ENCODE measurements at regions not wholly inside any gene's neighbourhood (a gene's known extent, or its start where the extent isn't known, plus 50 kb on each side); places are given as distances from the start of the nearest gene placed in this dataset.
"Not testable (repeated sequence)": the region's sequence is repeated elsewhere in the genome, so short reads cannot be mapped to it uniquely, and the experiment has no call there.

- Histone ChIP-seq H3K36me3 (ENCODE audit: control insufficient read depth in 2 of 2, insufficient read depth in 2 of 2, low read length in 1 of 2) (no peaks in the 10 kb centered on the region), H3K4me3 (ENCODE audit: low read depth in 1 of 2, low read length in 2 of 2) (no peak overlapping the region), H3K27me3 (ENCODE audit: control insufficient read depth in 1 of 2, insufficient read depth in 2 of 2, low read length in 2 of 2) (no peaks in the 10 kb centered on the region), H3K27ac (ENCODE audit: low read depth in 2 of 2, low read length in 1 of 2) (no peak overlapping the region), H3K4me1 (ENCODE audit: control insufficient read depth in 2 of 2, insufficient read depth in 2 of 2, low read length in 1 of 2) (no peaks in the 10 kb centered on the region), H3K9me3 (ENCODE audit: control insufficient read depth in 2 of 2, insufficient read depth in 1 of 2, low read depth in 1 of 2, low read length in 1 of 2) (no peaks in the 10 kb centered on the region)
- 57 to 74% methylated on average over 3 of the region's 3 CpGs for WGBS, 2 donors
These were observed 52.0 kb downstream of the ZC3H11B start for GRCh38 chr1:219560856-219561255.

GRCh38 chr1:219559899-219560298, 53.0 kb downstream of the ZC3H11B start:
- 94 to 95% methylated on average over 4 of the region's 4 CpGs for WGBS, 2 donors
- Histone ChIP-seq H3K36me3 (ENCODE audit: control insufficient read depth in 2 of 2, insufficient read depth in 2 of 2, low read length in 1 of 2) (no peaks in the 10 kb centered on the region), H3K4me1 (ENCODE audit: control insufficient read depth in 2 of 2, insufficient read depth in 2 of 2, low read length in 1 of 2) (no peaks in the 10 kb centered on the region), H3K27me3 (ENCODE audit: control insufficient read depth in 1 of 2, insufficient read depth in 2 of 2, low read length in 2 of 2) (no peaks in the 10 kb centered on the region), H3K27ac (ENCODE audit: low read depth in 2 of 2, low read length in 1 of 2) (no peak overlapping the region), H3K4me3 (ENCODE audit: low read depth in 1 of 2, low read length in 2 of 2) (no peak overlapping the region), H3K9me3 (ENCODE audit: control insufficient read depth in 2 of 2, insufficient read depth in 1 of 2, low read depth in 1 of 2, low read length in 1 of 2) (no peaks in the 10 kb centered on the region)

- 18 to 24% methylated on average over 2 of the region's 2 CpGs for WGBS, 2 donors
- no peak overlapping the region for H3K4me3 ChIP-seq (ENCODE audit: low read depth in 1 of 2, low read length in 2 of 2)
- no peaks in the 10 kb centered on the region for H3K36me3 ChIP-seq (ENCODE audit: control insufficient read depth in 2 of 2, insufficient read depth in 2 of 2, low read length in 1 of 2)
- H3K9me3 ChIP-seq (ENCODE audit: control insufficient read depth in 2 of 2, insufficient read depth in 1 of 2, low read depth in 1 of 2, low read length in 1 of 2): no peaks in the 10 kb centered on the region
- H3K27ac ChIP-seq (ENCODE audit: low read depth in 2 of 2, low read length in 1 of 2): no peak overlapping the region
- H3K27me3 ChIP-seq (ENCODE audit: control insufficient read depth in 1 of 2, insufficient read depth in 2 of 2, low read length in 2 of 2): no peaks in the 10 kb centered on the region
- no peaks in the 10 kb centered on the region for H3K4me1 ChIP-seq (ENCODE audit: control insufficient read depth in 2 of 2, insufficient read depth in 2 of 2, low read length in 1 of 2)
These were observed 57.1 kb downstream of the ZC3H11B start for GRCh38 chr1:219555806-219556205.

- Histone ChIP-seq H3K4me1 (ENCODE audit: control insufficient read depth in 2 of 2, insufficient read depth in 2 of 2, low read length in 1 of 2) (no peaks in the 10 kb centered on the region), H3K9me3 (ENCODE audit: control insufficient read depth in 2 of 2, insufficient read depth in 1 of 2, low read depth in 1 of 2, low read length in 1 of 2) (no peaks in the 10 kb centered on the region), H3K36me3 (ENCODE audit: control insufficient read depth in 2 of 2, insufficient read depth in 2 of 2, low read length in 1 of 2) (no peaks in the 10 kb centered on the region), H3K4me3 (ENCODE audit: low read depth in 1 of 2, low read length in 2 of 2) (no peak overlapping the region), H3K27ac (ENCODE audit: low read depth in 2 of 2, low read length in 1 of 2) (no peak overlapping the region), H3K27me3 (ENCODE audit: control insufficient read depth in 1 of 2, insufficient read depth in 2 of 2, low read length in 2 of 2) (no peaks in the 10 kb centered on the region)
- WGBS, 2 donors: 54 to 68% methylated on average over 7 of the region's 7 CpGs
These were observed 57.7 kb downstream of the ZC3H11B start for GRCh38 chr1:219555031-219555692.

- Histone ChIP-seq H3K27me3 (ENCODE audit: control insufficient read depth in 1 of 2, insufficient read depth in 2 of 2, low read length in 2 of 2) (no peaks in the 10 kb centered on the region), H3K36me3 (ENCODE audit: control insufficient read depth in 2 of 2, insufficient read depth in 2 of 2, low read length in 1 of 2) (no peaks in the 10 kb centered on the region), H3K9me3 (ENCODE audit: control insufficient read depth in 2 of 2, insufficient read depth in 1 of 2, low read depth in 1 of 2, low read length in 1 of 2) (no peaks in the 10 kb centered on the region), H3K4me1 (ENCODE audit: control insufficient read depth in 2 of 2, insufficient read depth in 2 of 2, low read length in 1 of 2) (no peaks in the 10 kb centered on the region), H3K27ac (ENCODE audit: low read depth in 2 of 2, low read length in 1 of 2) (no peak overlapping the region), H3K4me3 (ENCODE audit: low read depth in 1 of 2, low read length in 2 of 2) (no peak overlapping the region)
- 55 to 59% methylated on average over 3 of the region's 3 CpGs for WGBS, 2 donors
These were observed 58.9 kb downstream of the ZC3H11B start for GRCh38 chr1:219553934-219554502.

GRCh38 chr1:219550201-219550600, 62.7 kb downstream of the ZC3H11B start:
- Histone ChIP-seq H3K27ac (ENCODE audit: low read depth in 2 of 2, low read length in 1 of 2) (no peak overlapping the region), H3K4me1 (ENCODE audit: control insufficient read depth in 2 of 2, insufficient read depth in 2 of 2, low read length in 1 of 2) (no peaks in the 10 kb centered on the region), H3K27me3 (ENCODE audit: control insufficient read depth in 1 of 2, insufficient read depth in 2 of 2, low read length in 2 of 2) (no peaks in the 10 kb centered on the region), H3K9me3 (ENCODE audit: control insufficient read depth in 2 of 2, insufficient read depth in 1 of 2, low read depth in 1 of 2, low read length in 1 of 2) (no peaks in the 10 kb centered on the region), H3K36me3 (ENCODE audit: control insufficient read depth in 2 of 2, insufficient read depth in 2 of 2, low read length in 1 of 2) (no peaks in the 10 kb centered on the region), H3K4me3 (ENCODE audit: low read depth in 1 of 2, low read length in 2 of 2) (no peak overlapping the region)
- 67 to 72% methylated on average over 2 of the region's 2 CpGs for WGBS, 2 donors

- no peaks in the 10 kb centered on the region for H3K27me3 ChIP-seq (ENCODE audit: control insufficient read depth in 1 of 2, insufficient read depth in 2 of 2, low read length in 2 of 2)
- no peaks in the 10 kb centered on the region for H3K36me3 ChIP-seq (ENCODE audit: control insufficient read depth in 2 of 2, insufficient read depth in 2 of 2, low read length in 1 of 2)
- H3K27ac ChIP-seq (ENCODE audit: low read depth in 2 of 2, low read length in 1 of 2): no peak overlapping the region
- no peaks in the 10 kb centered on the region for H3K9me3 ChIP-seq (ENCODE audit: control insufficient read depth in 2 of 2, insufficient read depth in 1 of 2, low read depth in 1 of 2, low read length in 1 of 2)
- H3K4me1 ChIP-seq (ENCODE audit: control insufficient read depth in 2 of 2, insufficient read depth in 2 of 2, low read length in 1 of 2): no peaks in the 10 kb centered on the region
- H3K4me3 ChIP-seq (ENCODE audit: low read depth in 1 of 2, low read length in 2 of 2): no peak overlapping the region
These were observed 63.7 kb downstream of the ZC3H11B start for GRCh38 chr1:219549215-219549614.

- WGBS, 2 donors: 92 to 100% methylated on average over 1 of the region's 1 CpG
These were observed 64.5 kb downstream of the ZC3H11B start for GRCh38 chr1:219548386-219548785.

GRCh38 chr1:219545756-219546155, 67.1 kb downstream of the ZC3H11B start:
- WGBS, 2 donors: 97 to 100% methylated on average over 2 to 31 of the region's 31 CpGs
- not testable (repeated sequence) for H3K36me3 ChIP-seq (ENCODE audit: control insufficient read depth in 2 of 2, insufficient read depth in 2 of 2, low read length in 1 of 2); H3K27ac ChIP-seq (ENCODE audit: low read depth in 2 of 2, low read length in 1 of 2); H3K4me3 ChIP-seq (ENCODE audit: low read depth in 1 of 2, low read length in 2 of 2); H3K27me3 ChIP-seq (ENCODE audit: control insufficient read depth in 1 of 2, insufficient read depth in 2 of 2, low read length in 2 of 2); H3K4me1 ChIP-seq (ENCODE audit: control insufficient read depth in 2 of 2, insufficient read depth in 2 of 2, low read length in 1 of 2); H3K9me3 ChIP-seq (ENCODE audit: control insufficient read depth in 2 of 2, insufficient read depth in 1 of 2, low read depth in 1 of 2, low read length in 1 of 2)

More at GRCh38 chr1:219548386-219548785, 64.5 kb downstream of the ZC3H11B start:
- Histone ChIP-seq H3K27me3 (ENCODE audit: control insufficient read depth in 1 of 2, insufficient read depth in 2 of 2, low read length in 2 of 2) (no peaks in the 10 kb centered on the region), H3K9me3 (ENCODE audit: control insufficient read depth in 2 of 2, insufficient read depth in 1 of 2, low read depth in 1 of 2, low read length in 1 of 2) (no peaks in the 10 kb centered on the region), H3K4me3 (ENCODE audit: low read depth in 1 of 2, low read length in 2 of 2) (no peak overlapping the region), H3K4me1 (ENCODE audit: control insufficient read depth in 2 of 2, insufficient read depth in 2 of 2, low read length in 1 of 2) (no peaks in the 10 kb centered on the region), H3K36me3 (ENCODE audit: control insufficient read depth in 2 of 2, insufficient read depth in 2 of 2, low read length in 1 of 2) (no peaks in the 10 kb centered on the region), H3K27ac (ENCODE audit: low read depth in 2 of 2, low read length in 1 of 2) (no peak overlapping the region)

- no peak overlapping the region for H3K4me3 ChIP-seq (ENCODE audit: low read depth in 1 of 2, low read length in 2 of 2)
- 74 to 79% methylated on average over 5 of the region's 5 CpGs for WGBS, 2 donors
These were observed 68.6 kb downstream of the ZC3H11B start for GRCh38 chr1:219544163-219544846.

More at GRCh38 chr1:219544163-219544846, 68.6 kb downstream of the ZC3H11B start:
- Histone ChIP-seq H3K27me3 (ENCODE audit: control insufficient read depth in 1 of 2, insufficient read depth in 2 of 2, low read length in 2 of 2) (no peaks in the 10 kb centered on the region), H3K36me3 (ENCODE audit: control insufficient read depth in 2 of 2, insufficient read depth in 2 of 2, low read length in 1 of 2) (no peaks in the 10 kb centered on the region), H3K4me1 (ENCODE audit: control insufficient read depth in 2 of 2, insufficient read depth in 2 of 2, low read length in 1 of 2) (no peaks in the 10 kb centered on the region), H3K9me3 (ENCODE audit: control insufficient read depth in 2 of 2, insufficient read depth in 1 of 2, low read depth in 1 of 2, low read length in 1 of 2) (no peaks in the 10 kb centered on the region), H3K27ac (ENCODE audit: low read depth in 2 of 2, low read length in 1 of 2) (no peak overlapping the region)
